Heart left ventricle (tissue), 16 donors: ENCODE measurements at regions not wholly inside any gene's neighbourhood (a gene's known extent, or its start where the extent isn't known, plus 50 kb on each side); places are given as distances from the start of the nearest gene placed in this dataset.

ENCODE experiments used
- ATAC-seq, 4 donors: fragments of 200-7000 bp; cut with Tn5 transposase; one replicate each; pipeline ENCODE4 v1.9.1; 2020 to 2022; ENCODE audit warnings: moderate library complexity in 4 of 4, mild to moderate bottlenecking in 3 of 4, moderate number of reproducible peaks in 1 of 4
- DNase-seq, 5 donors: peaks; one replicate each; pipeline ENCODE4 v3.0.0-alpha.2; 2020
- H3K27ac ChIP-seq, 12 donors: fragments of 200-600 bp; sonication (generic) in 4 of 12; one replicate each; pipeline versions ENCODE4 v1.5.0 to v1.8.0; 2016 to 2022; ENCODE audit warnings: mild to moderate bottlenecking in 2 of 12
- H3K27me3 ChIP-seq, 9 donors: fragments of 200-600 bp; sonication (generic) in 2 of 9; one replicate each; pipeline versions ENCODE4 v1.5.1 to v1.8.0; 2016 to 2022; ENCODE audit warnings: mild to moderate bottlenecking in 3 of 9
- H3K36me3 ChIP-seq, 9 donors: fragments of 200-600 bp; sonication (generic) in 2 of 9; one replicate each; pipeline versions ENCODE4 v1.5.0 to v1.8.0; 2018 to 2022; ENCODE audit warnings: mild to moderate bottlenecking in 2 of 9
- H3K4me1 ChIP-seq, 12 donors: fragments of 200-600 bp; sonication (generic) in 4 of 12; one replicate each; pipeline versions ENCODE4 v1.5.0 to v1.8.0; 2016 to 2022; ENCODE audit warnings: mild to moderate bottlenecking in 3 of 12
- H3K4me3 ChIP-seq, 12 donors: fragments of 200-600 bp; sonication (generic) in 4 of 12; one replicate each; pipeline versions ENCODE4 v1.5.0 to v1.8.0; 2017 to 2022; ENCODE audit warnings: mild to moderate bottlenecking in 9 of 12, moderate library complexity in 4 of 12
- H3K9me3 ChIP-seq, 12 donors: fragments of 200-600 bp; sonication (generic) in 4 of 12; one replicate each; pipeline versions ENCODE4 v1.5.0 to v1.8.0; 2016 to 2022; ENCODE audit warnings: mild to moderate bottlenecking in 1 of 12
- CTCF ChIP-seq, 12 donors: fragments of 200-600 bp; sonication (generic) in 4 of 12; IDR thresholded peaks; one replicate each; pipeline versions ENCODE4 v1.5.0 to v1.8.0; 2018 to 2022; ENCODE audit warnings: antibody characterized with exemption in 12 of 12, mild to moderate bottlenecking in 5 of 12
- POLR2A ChIP-seq, 2 donors: fragments of 450-650 bp; IDR thresholded peaks; one replicate each; pipeline ENCODE4 v1.6.1; 2017; ENCODE audit warnings: antibody characterized with exemption in 2 of 2, mild to moderate bottlenecking in 2 of 2, moderate library complexity in 2 of 2
- WGBS, 4 donors: extraction: QIAGEN DNeasy Blood & Tissue Kit in 2 of 4; methylation state at CpG; one replicate each; pipeline versions ENCODE4 v1.1.5 to v1.1.7; 2013 to 2018; 5-methylcytosine and 5-hydroxymethylcytosine counted together
- intact Hi-C, 10 donors: fragments of 100-400 bp; cut with DNase I; formaldehyde crosslinking; loops; one replicate each; pipeline versions ENCODE4 v1.11.1 to v1.14.2; 2022
- donor health status: ischemic (EF 13 %, LVEDD 7.1; RV severe dilation, severe dysfunction).
- donor health status: healthy with polysubstance abuse.
- donor health status: DM: no; HTN: yes; CAD: no.
- donor health status: DM: no; HTN: no; CAD: no.
- donor health status: ischemic (EF 25% LVEDD 6.9; RV normal size, moderate dysfunction).
- donor health status: ischemic (EF 25% LVEDD 5.7; RV mildly dilated, moderate dysfunction).
- donor health status: healthy.
- donor health status: DM: yes; HTN: yes; CAD: no.
- donor health status: ischemic (EF 35%, LVEDD 5.7; RV mildly dilated, moderate dysfunction).
- donor health status: nonischemic (EF 11% LVEDD 7.7; RV severe dilation, severe dysfunction).
- donor health status: DM: yes; HTN: yes; CAD: no.
- donor health status: PGD.
- donor health status: ischemic (EF 29% LVEDD 5.4; RV normal size, mild dysfunction).
- donor health status: nonischemic (EF 23%, LVEDD 6.1; RV moderate dilation, normal function).

GRCh38 chr5:103366918-103367549 is 108.5 kb downstream of the MACIR start:
- H3K27ac ChIP-seq = no peak overlapping the region
- H3K27me3 ChIP-seq = no peaks in the 10 kb centered on the region
- WGBS, 4 donors = 63 to 79% (median 65%) methylated on average over 8 to 10 of the region's 10 CpGs
- H3K36me3 ChIP-seq = no peaks in the 10 kb centered on the region
- DNase-seq (no peak), ATAC-seq (no peak)
- peaks cover 0 to 18% (median 0%) of the 10 kb centered on the region in 12 donors for H3K9me3 ChIP-seq
- intact Hi-C loops = no loop called here
- TF ChIP-seq POLR2A (IDR thresholded peaks at IDR 0.05) (no peak), CTCF (IDR thresholded peaks at IDR 0.05) (no peak)
- H3K4me3 ChIP-seq = no peak overlapping the region
- peaks cover 0 to 3% (median 0%) of the 10 kb centered on the region in 12 donors for H3K4me1 ChIP-seq

- no peak overlapping the region for H3K27ac ChIP-seq
- ATAC-seq (no peak), DNase-seq (no peak)
- no peaks in the 10 kb centered on the region for H3K36me3 ChIP-seq
- H3K27me3 ChIP-seq = no peaks in the 10 kb centered on the region
- WGBS, 4 donors = 85 to 90% (median 88%) methylated on average over 2 of the region's 2 CpGs
- no peaks in the 10 kb centered on the region for H3K4me1 ChIP-seq
- intact Hi-C loops = no loop called here
- no peak overlapping the region for H3K4me3 ChIP-seq
- TF ChIP-seq CTCF (IDR thresholded peaks at IDR 0.05) (no peak), POLR2A (IDR thresholded peaks at IDR 0.05) (no peak)
- H3K9me3 ChIP-seq = peaks cover 0 to 15% (median 0%) of the 10 kb centered on the region in 12 donors
Observed at GRCh38 chr5:103364074-103364473, 105.5 kb downstream of the MACIR start.

- Histone ChIP-seq H3K27me3 (no peaks in the 10 kb centered on the region), H3K4me3 (no peak overlapping the region), H3K9me3 (no peaks in the 10 kb centered on the region), H3K36me3 (no peaks in the 10 kb centered on the region), H3K4me1 (peaks cover 0 to 17% (median 0%) of the 10 kb centered on the region in 12 donors), H3K27ac (no peak overlapping the region)
- TF ChIP-seq CTCF (IDR thresholded peaks at IDR 0.05) (no peak), POLR2A (IDR thresholded peaks at IDR 0.05) (no peak)
- WGBS, 4 donors = 84 to 92% (median 90%) methylated on average over 3 of the region's 3 CpGs
- intact Hi-C loops = no loop called here
- DNase-seq (no peak), ATAC-seq (no peak)
Observed at GRCh38 chr5:103362211-103362610, 103.6 kb downstream of the MACIR start.

- DNase-seq = no peak
- no peaks in the 10 kb centered on the region for H3K27me3 ChIP-seq
- no peak overlapping the region for H3K4me3 ChIP-seq
- TF ChIP-seq POLR2A (IDR thresholded peaks at IDR 0.05) = no peak
- H3K36me3 ChIP-seq = no peaks in the 10 kb centered on the region
- H3K4me1 ChIP-seq = peaks cover 0 to 25% (median 2%) of the 10 kb centered on the region in 12 donors
- no peak for ATAC-seq
- intact Hi-C loops = no loop called here
- no peak overlapping the region for H3K27ac ChIP-seq
- H3K9me3 ChIP-seq = no peaks in the 10 kb centered on the region
Observed at GRCh38 chr5:103360475-103360874, 101.9 kb downstream of the MACIR start.
